GM18502 (cell line): ENCODE measurements at regions not wholly inside any gene's neighbourhood (a gene's known extent, or its start where the extent isn't known, plus 50 kb on each side); places are given as distances from the start of the nearest gene placed in this dataset.
A peak's percentile ranks its signal among the peaks of the same experiment; 100 is the strongest.

Experiments
- ATAC-seq: cut with Tn5 transposase; IDR thresholded peaks from one replicate; pipeline ENCODE4 v1.9.1; 2021; ENCODE audit warnings: mild to moderate bottlenecking; ENCODE audit not compliant: unreplicated experiment, poor library complexity

DNA sequence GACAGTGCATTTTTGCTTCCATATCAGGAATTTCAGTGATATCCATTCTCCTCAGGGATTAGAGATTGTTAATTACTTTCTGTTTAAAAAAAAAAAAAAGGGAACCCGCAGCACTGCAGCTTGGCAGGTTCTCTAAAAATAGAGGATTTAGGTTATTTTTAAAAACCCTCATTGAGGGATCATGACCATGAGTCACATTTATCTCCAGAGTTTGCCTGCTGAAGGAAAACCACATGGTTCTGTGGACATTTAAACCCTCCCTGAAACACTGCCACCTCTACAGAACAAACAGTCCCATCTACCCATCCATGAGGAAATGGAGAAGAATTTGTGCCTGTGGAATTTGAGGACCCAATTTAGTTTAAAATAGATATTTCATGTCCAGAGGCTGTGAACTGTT is 66.2 kb upstream of the UBE2E1 start:
- no peak for ATAC-seq

GRCh38 chr3:23740517-23740965 is 65.2 kb upstream of the UBE2E1 start:
- peak; percentile 89 for ATAC-seq

GRCh38 chr3:23741036-23741706 is 64.6 kb upstream of the UBE2E1 start:
- ATAC-seq = no peak

GRCh38 chr3:23743141-23743784 is 62.5 kb upstream of the UBE2E1 start:
- no peak for ATAC-seq

- no peak for ATAC-seq
These were observed 59.3 kb upstream of the UBE2E1 start for GRCh38 chr3:23746441-23746840.

DNA sequence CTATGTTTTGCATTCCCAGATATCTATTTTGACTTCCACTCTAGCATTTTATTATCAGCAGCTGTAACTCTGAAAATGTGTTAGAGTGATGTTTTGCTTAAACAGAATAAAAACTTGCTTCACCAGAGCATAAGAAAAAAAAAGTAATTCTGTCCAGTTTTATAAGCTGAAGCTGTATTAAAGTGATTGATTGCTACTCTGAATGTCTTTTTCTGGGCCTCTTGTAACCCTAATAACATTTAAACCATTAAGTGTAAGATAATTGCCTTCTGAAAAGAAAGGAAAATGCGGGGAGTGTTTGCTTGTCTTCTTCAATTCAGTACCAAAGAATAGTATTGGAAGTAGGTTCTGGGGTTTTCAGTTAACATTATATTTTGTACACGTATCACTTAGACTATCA is 57.9 kb upstream of the UBE2E1 start:
- ATAC-seq = no peak

DNA sequence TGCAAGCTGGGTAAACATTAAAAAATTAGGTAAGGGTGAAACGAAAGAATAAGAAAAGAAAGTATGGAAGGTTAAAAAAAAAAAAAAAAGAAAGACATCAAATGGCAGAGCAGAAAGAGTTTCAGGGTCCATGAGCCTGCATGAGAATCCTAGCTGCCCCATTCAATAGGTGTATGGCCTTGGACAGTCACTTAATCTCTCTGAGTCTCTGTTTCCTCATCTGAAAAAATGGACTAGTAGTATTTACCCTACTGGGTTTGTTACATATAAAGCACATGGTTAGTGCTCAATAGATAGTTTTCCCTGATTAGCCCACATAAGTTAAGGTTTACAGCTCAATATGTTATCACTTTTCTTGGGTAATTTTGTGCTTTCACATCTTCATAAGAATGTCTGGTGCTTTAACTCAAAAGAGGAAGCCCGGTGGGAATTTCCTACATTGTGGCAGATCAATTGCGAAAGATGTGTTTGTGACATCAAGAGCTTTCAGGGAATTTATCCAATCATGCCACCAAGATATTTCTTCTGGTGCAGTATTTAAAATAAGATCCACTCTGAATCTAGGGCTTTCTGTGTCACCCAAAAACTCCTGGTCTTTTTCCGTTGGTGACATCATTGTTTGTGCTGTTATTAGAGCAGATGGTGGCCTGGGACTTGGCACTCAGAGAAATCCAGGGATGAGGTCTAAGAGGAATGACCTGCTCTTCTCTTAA is 57.2 kb upstream of the UBE2E1 start:
- ATAC-seq = no peak

DNA sequence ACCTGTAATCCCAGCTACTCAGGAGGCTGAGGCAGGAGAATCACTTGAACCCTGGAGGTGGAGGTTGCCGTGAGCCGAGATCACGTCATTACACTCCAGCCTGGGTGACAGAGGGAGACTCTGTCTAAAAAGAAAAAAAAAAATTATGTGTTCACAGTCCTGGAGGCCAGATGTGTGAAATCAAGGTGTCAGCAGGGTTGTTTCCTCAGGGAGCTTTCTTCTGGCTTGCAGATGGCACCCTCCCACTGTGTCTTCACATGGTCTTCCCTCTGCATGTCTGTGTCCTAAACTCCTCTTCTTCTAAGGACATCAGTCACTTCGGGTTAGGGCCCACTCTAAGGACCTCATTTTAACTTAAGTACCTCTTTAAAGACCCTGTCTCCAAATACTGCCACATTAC is 56.1 kb upstream of the UBE2E1 start:
- no peak for ATAC-seq

DNA sequence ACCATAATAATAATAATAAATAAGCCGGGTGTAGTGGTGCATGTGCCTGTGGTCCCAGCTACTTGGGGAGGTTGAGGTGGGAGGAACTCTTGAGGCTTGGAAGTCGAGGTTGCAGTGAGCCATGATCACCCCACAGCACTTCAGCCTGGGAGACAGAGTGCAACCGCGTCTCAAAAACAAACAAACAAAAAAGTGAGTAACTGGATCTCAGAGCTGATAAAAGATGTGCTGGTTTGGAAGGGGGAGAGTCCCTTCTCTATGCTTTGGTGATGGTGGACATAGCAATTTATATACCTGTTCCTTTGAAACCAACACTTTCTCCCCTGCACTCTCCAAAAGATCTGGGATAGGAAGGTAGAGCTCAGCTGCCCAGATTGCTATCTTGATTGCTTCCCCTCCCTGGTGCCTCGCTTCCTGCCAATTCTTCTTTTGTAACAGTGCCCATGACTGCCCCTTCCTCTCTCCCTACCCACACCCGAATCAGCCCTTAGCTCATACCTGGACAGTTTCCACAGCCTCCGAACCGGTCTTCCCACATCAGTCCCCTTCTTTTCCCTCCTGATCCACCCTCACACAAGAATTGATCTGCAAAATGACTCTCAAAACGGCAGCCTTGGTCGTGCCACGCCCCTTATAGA is 55.1 kb upstream of the UBE2E1 start:
- ATAC-seq = no peak

DNA sequence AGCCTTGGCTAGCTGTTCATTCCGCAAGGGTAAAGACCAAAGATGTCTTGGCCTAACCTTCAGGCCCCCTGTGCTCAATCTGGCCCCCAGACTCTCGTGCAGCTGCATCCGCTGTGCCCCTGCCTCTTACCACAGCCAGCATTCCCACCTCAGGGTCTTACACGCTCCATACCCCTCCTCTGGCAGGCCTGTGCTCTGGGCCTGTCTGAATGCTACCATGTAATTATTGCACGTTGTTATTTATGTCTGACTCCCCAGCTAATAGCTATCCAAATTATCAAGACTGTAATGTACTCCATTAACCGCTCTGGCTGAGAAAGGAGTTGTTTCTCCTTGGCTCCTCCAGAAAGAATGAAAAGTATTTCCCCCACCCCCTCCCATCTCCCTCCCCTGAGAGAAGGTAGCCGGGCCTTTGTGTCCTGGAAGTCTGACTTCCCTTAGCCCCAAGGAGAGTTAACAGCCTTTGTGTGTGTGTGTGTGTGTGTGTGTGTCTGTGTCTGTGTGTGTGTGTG is 54.5 kb upstream of the UBE2E1 start:
- no peak for ATAC-seq

GRCh38 chr3:23752126-23752525 is 53.6 kb upstream of the UBE2E1 start:
- no peak for ATAC-seq

- no peak for ATAC-seq
These were observed 51.5 kb upstream of the UBE2E1 start for GRCh38 chr3:23754215-23754614.
